GM19372 (cell line): ENCODE measurements at regions not wholly inside any gene's neighbourhood (a gene's known extent, or its start where the extent isn't known, plus 50 kb on each side); places are given as distances from the start of the nearest gene placed in this dataset.
A peak's percentile ranks its signal among the peaks of the same experiment; 100 is the strongest.
"Not testable (repeated sequence)": the region's sequence is repeated elsewhere in the genome, so short reads cannot be mapped to it uniquely, and the experiment has no call there.

Experiments used
- ATAC-seq: cut with Tn5 transposase; IDR thresholded peaks from one replicate; pipeline ENCODE4 v1.9.1; 2021; ENCODE audit warnings: mild to moderate bottlenecking, low read depth, moderate library complexity; ENCODE audit not compliant: unreplicated experiment

DNA sequence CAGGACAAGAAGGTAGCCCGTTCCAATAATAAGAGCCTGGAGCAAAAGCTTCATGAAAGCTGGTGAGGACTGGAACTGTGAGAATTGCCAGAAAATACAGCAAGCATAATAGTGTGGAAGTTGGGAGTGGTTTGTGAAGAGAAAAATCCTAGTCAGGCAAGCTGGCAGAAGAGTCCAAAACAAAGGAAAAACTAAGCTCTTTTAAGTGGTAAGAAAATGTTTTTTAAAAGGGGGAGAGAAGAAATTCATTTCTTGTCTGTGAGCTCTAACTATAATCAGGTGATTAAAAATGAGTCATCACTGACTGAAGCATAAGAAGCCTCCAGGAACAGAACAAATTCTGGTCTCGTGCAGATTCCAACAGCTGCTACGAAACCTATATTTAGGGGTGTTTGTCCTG is 102.6 kb downstream of the CAAP1 start:
- no peak for ATAC-seq

DNA sequence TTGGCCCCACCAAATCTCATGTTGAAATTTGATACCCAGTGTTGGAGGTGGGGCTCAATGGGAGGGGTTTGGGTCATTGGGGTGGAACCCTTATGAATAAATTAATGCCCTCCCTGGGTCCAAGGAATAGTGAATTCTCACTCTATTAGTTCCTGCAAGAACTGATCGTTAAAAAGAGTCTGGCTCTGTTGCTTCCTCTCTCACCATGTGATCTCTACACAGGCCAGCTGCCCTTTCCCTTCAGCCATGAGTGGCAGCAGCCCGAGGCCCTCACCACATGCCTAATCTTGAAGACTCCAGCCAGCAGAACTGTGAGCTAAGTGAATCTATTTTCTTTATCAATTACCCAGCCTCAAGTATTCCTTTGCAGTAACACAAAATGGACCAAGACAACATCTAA is 106.0 kb downstream of the CAAP1 start:
- no peak for ATAC-seq

DNA sequence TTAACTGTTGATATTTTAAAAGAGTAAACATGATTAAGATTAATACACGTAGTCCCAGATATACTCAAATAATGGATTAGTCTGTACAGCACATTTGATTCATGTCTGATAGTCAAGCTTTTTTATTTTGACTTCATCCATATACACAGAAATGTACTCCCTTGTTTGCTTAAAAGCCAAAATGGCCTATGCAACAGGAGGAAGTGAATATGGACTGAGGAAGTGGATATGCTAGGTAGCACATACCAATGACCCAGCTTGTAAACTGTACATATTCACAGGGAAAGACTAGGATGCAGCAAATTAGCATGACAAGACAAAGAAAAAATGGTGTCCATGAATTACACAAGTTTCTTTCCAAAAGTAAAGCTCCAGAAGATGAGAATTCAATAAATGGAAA is 109.7 kb downstream of the CAAP1 start:
- no peak for ATAC-seq

GRCh38 chr9:26781906-26782305 is 110.7 kb downstream of the CAAP1 start:
- ATAC-seq, result no peak

GRCh38 chr9:26780307-26780706 is 112.3 kb downstream of the CAAP1 start:
- not testable (repeated sequence) for ATAC-seq

DNA sequence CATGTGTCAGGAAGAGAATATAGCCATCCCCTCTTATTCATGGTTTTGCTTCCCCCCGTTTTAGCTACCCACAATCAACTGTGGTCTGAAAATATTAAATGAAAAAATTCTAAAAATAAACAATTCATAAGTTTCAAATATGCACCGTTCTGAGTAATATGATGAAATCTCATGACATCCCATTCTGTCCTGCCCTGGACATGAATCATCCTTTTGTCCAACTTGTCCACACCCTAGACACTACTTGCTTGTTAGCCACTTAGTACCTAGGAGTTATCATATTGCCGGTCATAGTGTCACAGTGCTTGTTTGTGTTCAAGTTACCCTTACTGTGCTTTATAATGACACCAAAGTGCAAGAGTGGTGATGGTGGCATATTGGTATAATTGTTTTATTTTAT is 113.5 kb downstream of the CAAP1 start:
- no peak for ATAC-seq

DNA sequence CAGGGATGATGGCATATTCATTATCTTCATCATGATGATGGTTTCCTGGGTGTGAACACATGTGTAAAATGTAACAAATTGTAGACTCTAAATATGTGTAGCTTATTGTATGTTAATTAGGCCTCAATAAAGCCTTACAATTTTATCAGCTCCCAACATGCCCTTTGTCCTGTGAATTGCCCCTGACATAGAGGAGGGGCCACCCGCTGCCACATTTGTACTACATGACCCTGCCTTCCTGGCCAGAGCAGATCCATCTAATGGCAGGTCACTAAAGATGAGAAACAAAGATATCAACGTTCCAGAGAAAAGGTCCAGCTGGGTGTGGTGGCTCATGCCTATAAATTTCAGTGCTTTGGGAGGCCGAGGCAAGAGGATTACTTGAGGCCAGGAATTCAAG is 117.2 kb downstream of the CAAP1 start:
- ATAC-seq, result no peak

DNA sequence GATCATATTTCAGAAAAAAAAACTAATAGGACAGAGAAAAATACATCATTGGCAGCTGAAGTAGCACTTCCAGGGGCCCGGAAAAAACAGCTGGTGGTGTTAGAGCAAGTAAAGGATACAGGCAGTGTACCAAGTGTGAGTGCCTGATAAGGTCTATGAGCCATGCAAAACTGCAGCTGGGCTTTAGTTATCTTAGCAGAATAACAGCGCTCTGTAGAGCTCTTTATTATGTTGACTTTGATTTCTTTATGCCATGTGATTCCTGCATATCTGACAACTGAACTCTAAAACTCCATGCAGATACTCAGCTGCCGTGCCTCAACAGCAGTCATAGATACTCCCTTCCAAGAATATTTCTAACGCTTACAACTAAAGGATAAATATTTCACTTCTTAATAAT is 119.5 kb downstream of the CAAP1 start:
- no peak for ATAC-seq

DNA sequence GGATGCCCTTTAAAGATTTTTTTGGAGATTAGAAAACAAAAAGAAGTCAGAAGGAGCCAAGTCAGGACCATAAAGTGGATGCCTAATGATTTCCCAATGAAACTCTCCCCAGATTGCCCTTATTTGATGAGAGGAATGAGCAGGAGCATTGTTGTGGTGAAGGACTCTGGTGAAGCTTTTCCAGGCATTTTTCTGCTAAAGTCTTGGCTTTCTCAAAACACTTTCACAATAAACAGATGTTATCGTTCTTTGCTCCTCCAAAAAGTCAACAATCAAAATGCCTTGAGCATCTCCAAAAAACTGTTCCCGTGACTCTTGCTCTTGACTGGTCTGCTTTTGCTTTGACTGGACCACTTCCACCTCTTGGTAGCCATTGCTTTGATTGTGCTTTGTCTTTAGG is 121.8 kb downstream of the CAAP1 start:
- ATAC-seq, result no peak

GRCh38 chr9:26768145-26768544 is 124.5 kb downstream of the CAAP1 start:
- ATAC-seq, result no peak

DNA sequence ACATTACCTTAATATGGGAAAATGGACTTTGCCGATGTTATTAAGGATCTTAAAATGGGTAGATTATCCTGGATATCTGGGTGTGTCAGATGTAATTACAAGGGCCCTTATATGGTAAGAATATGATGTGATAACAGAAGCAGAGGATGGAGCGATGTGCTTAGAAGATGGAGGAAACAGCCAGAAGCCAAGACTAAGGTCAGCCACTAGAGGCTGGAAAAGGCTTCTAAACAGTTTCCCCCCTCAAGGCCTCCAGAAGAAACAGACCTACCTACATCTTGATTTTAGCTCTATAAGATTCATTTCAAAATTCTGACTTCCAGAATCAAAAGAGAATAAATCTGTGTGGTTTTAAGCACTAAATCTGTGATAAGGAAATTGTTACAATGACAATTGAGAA is 131.9 kb downstream of the CAAP1 start:
- ATAC-seq, result no peak

- ATAC-seq, result no peak
These were observed 133.9 kb downstream of the CAAP1 start for GRCh38 chr9:26758655-26759054.

DNA sequence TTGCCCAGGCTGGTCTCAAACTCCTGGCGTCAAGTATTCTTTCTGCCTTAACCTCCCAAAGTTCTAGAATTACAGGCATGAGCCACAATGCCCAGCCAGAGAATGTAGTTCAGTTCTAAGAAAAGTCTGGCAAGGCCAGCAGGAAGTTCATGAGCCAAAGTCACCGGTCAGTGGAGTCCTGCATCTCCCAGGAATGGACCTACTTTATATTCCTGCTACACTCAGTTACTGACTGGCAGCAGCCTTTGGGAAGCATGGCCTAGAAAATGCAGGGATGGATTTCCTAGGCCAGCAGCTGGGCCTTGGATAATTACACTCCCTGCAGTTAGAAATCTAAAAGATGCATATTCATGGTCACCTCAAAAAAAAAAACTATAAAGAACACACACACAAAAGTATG is 135.7 kb downstream of the CAAP1 start:
- ATAC-seq, result no peak

- ATAC-seq, result no peak
These were observed 137.1 kb downstream of the CAAP1 start for GRCh38 chr9:26755476-26755875.

- ATAC-seq, result no peak
These were observed 138.0 kb downstream of the CAAP1 start for GRCh38 chr9:26754509-26755164.

- no peak for ATAC-seq
These were observed 138.6 kb downstream of the CAAP1 start for GRCh38 chr9:26753971-26754370.

- ATAC-seq, result no peak
These were observed 142.4 kb downstream of the CAAP1 start for GRCh38 chr9:26750162-26750561.

DNA sequence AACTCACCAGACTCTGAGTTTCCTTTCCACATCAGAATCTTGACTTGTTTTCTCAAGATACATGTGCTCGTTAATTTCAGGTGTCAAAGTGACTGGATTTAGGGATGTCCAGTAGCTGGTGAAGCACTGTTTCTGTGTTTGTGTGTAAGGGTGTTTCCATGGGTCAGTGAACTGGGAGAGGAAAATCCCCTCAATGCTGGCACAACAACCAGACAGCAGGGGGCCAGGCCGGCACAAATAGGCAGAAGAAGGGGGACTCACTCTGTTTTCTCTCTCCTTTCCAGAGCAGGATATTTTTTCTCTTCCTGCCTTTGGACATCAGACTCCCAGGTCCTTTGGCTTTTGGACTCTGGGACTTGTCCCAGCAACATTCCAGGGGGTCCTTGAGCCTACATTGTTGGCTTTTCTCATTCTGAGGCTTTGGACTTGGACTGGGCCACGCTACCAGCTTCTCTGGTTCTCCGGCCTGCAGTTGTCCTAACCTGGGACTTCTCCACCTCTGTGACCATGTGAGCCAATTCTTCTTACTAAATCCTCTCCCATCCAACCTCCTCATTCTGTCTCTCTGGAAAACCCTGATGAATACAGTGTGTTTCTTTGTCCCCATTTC is 144.0 kb downstream of the CAAP1 start:
- ATAC-seq, result no peak

- no peak for ATAC-seq
These were observed 145.0 kb downstream of the CAAP1 start for GRCh38 chr9:26747611-26748010.

DNA sequence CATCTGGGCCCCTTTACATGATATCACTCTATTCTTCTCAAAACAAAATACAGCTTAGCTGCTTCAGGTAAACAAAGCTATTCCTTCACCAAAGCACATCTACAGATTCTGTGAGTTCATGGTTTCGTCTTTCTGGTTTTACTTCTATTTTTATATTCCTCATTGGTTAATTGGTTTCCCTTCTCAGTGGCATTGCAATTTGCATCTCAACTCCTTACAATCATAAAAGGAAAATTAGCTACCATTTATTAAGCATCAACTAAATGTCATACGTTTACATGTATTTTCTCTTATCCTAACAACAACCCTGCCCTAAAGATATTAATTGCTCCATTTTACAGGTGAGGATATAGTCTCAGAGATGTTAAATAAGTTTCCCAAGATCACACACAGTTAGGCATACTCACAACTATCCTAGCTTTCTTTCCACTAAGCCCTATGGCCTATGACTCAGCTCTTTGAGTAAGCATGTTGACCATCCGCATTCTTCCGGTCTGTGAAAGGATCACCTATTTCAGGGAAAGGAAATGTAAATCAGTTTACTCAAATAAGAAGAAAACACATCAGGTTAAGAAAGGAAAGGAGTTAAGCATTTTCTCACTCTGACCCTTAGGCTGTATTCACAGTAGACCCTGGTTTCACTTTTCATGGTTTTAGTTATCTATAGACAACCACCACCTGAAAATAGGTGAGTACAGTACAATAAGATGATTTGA is 146.1 kb downstream of the CAAP1 start:
- ATAC-seq, result peak; percentile 64

DNA sequence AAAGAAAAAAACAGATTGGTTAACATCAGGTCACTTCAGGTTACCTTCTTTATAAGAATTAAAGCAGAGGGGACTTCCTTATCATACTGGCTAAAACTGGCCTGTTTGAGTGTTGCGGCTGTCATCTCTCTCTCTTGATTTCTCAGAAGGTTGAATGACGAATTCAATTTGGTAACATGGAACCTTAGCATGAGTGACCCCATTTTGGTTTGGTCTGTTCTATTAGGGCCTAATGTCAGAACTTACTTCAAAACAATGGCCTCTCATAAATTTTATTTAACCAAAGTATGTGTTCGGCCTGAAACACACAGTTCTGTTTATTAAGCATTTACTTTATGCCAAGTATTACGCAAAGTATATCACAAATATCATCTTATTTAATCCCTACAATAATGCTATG is 147.5 kb downstream of the CAAP1 start:
- ATAC-seq, result no peak
